ENCODE measurements at regions not wholly inside any gene's neighbourhood (a gene's known extent, or its start where the extent isn't known, plus 50 kb on each side); places are given as distances from the start of the nearest gene placed in this dataset.
A peak's percentile ranks its signal among the peaks of the same experiment; 100 is the strongest.

DNA sequence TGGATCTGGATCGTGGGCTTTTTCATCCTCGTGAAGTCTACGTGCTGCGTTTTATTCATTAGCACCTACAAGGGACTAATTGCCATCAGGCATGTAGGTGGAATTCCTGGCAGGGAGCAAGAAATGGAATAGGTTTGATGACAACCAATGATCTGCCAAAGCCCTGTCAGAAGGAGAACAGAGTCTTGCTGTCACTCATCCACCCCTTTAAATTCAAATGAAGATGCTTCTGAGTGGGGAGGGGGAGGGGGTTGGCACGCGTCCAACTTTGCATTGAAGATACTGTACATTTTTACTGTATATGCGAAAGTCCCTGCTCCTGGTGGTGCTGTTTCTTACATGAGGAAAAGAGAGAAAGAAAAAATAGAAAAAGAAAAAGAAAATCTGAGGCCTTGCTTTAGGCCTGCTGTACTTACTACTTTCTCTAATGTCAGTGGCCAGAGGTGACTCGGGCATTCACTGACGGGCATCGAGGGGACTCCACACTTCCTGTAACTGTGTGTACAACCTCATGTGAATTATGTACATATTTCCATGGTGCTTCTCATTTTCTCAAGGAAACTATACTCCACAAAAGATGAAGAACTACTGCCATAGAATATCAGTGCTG, 569.1 kb downstream of the INHBA start:
- no peak for DNase-seq (ENCODE audit: low spot score)

DNA sequence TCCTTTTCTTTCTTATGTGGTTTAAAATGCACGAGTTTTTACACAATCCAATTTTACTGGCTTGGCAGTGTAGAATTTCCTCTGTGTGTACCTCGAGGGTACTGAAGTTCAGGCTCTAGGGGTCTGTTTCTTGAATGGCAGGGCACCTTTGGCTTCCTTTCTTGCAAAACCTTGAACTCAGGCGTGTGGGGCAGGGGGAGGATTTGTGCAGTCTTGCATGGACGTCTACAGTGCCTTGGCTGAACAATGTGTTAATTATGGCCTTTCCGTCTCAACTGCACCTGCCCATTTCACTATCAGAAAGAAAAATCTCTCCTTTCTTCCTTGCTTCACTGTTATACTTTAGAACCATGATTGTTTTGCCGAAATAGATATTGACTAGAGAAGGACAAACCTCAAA, 570.9 kb downstream of the INHBA start:
- DNase-seq (ENCODE audit: low spot score) = no peak

DNA sequence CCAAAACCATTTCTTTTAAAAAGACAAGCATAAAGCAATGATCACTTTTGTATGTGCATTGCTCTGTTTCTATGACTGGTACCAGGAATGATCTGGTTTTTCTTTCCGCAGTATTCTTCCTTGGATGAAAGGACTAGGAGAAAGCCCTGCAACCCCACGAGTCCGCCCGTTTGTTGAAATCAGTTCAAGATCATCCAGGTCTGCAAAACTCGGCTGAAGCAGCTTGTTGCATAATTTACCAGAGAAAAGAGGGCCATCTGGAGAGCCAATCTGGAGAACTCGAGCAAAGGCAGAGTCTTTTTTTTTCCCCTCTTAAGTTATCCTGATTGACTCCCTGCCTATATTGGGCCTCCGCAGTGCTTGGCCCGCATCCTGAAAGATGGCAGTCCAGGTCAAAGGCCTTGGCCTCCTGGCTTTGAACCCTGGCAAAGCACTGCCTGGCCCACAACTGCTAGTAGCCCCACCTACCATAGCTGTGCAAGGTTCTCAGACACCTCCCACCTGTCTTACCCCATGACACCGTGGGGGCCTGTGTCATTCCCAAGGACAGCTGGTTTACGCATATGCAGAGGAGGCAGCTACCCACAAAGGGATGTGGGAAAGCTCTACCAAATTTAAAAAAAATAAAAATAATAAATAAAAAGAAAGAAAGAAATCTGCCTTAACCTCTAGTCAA, 572.2 kb downstream of the INHBA start:
- no peak for DNase-seq (ENCODE audit: low spot score)

DNA sequence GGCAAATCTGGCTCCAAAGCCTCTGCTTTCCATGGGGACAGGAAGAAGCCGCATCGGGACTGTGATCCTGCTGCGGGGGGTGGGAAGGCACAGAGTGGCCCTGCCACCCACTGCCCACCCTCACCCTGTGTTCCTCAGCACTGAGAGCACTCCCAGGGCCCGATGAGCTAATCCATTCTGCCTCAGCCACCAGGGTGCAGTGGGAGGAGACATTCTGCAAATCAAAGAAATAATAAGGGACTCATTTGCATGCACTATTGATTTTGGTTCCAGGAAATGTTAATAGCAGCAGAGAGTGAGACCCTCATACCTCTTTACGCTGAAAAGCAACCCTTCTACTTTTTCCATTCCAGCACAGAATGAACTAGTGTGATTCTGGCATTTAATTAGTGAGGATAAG, 572.8 kb downstream of the INHBA start:
- no peak for DNase-seq (ENCODE audit: low spot score)

DNA sequence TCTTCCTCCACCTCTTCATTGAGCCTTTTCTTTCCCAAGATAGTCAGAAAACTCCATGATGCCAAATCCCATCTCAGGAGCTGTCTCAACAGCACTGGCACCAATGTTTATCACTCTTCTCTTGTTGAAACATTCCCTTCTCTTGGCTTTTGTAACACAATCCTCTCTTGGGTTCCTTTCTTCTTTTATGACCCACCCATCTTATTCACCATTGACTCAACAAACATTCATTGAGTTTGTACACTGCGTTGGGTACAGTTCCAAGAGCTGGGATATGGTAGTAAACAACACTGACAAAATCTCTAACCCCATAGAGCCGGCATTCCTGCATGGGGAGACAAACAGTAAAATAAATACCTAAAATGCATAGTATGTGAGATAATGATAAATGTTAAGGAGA, 577.5 kb downstream of the INHBA start:
- DNase-seq (ENCODE audit: low spot score) = no peak

DNA sequence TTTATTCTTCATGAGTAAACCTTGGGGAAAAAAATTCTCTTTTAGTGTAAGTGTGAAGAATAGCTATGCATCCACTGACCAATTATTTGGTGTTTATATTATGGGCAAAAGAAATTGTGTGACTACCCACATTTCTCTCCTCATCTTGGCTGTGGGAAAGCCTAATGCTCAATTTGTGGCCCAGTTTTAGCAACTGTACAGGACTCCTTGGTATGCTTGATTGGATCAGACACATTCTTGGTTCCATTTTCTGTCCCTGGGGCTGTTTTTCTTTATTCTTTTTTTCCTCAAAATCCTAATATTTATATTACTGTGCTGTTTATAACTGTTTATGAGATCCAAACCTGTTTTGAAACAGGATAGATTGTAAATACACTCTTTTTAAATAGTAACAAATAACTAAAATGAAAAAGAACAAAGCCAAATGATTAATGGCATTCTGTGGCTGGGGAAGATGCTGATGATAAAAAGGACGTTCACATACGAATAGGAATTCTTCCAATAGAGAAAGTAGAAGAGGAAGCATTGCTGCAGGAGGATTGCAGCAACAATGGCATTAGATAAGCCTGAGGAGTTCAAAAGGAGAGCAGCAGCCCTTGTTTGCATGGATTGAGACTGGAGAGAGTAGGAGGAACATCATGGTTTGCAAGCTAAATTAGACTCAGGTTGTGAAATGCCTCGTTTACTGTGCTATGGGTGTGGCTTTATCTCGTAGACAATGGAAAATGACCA, 580.5 kb downstream of the INHBA start:
- no peak for DNase-seq (ENCODE audit: low spot score)

DNA sequence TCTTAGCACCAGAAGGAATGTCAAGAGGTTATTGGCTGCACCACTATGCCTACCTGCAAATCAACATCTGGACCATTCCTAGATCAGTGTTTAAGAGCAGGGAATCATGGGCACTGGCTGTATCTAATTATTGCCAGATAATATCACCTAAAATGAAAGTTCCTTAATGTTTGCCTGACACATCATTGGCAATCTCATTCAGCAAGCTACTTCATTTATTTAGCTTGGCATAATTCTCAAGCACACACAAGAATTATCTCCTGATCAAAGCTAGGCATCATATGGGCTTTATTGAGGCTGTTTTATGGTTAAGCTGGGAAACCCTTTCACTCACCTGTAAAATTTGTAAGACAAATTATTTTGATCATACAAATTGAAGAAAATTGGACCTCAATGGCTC, 581.7 kb downstream of the INHBA start:
- no peak for DNase-seq (ENCODE audit: low spot score)

DNA sequence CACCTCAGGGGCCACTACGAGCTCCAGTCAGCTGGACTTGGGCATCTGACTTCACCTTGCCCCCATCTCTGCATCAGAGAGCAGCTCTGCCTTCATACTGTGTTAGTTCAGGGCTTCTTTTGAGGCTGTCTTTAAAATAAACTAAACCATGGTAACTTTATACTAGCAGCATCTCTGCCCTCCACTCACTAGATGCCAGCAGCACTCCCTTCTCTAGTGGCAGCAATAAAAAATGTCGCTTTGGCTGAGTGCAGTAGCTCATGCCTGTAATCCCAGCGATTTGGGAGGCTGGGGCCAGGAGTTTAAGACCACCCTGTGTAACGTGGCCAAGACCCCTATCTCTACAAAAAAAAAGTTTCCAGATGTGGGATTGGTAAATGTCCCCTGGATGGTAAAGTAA, 584.4 kb downstream of the INHBA start:
- DNase-seq (ENCODE audit: low spot score) = no peak

DNA sequence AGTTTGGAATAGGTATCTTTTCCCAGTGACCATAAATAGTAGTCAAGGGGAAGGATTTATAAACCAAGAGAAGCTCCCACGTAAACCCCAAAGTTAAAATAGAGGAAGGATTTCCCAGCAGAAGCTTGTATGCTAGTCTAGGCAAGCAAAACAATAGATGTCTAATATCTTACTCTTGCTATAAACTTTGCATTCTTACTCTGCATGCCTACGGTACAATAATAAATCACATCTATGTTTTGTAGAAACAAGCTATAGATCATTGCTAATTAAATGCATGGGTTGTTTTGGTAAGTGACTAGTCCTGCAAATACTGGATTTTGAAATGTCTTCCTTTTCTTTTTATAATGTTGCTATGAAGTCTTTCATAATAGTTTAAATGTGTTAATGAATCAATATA, 585.5 kb downstream of the INHBA start:
- DNase-seq (ENCODE audit: low spot score) = no peak

DNA sequence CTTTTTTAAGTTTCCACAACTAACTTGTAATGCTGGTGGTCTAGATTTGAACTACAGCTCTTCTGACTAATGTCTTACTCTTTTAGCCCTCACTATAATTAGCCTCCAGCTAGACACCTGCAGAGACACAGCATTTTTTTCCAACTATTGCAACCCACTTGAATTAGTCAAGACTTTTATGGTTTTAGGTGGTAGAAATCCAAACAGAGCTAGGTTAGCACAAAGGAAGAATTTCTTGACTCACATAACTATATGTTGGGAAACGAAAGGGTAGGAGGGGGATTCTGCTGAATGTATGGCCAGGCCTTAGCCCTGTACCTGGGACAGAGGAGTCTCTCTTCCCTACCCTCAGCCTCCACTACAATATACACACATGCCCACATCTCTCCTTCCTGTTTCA, 586.1 kb downstream of the INHBA start:
- no peak for DNase-seq (ENCODE audit: low spot score)

DNA sequence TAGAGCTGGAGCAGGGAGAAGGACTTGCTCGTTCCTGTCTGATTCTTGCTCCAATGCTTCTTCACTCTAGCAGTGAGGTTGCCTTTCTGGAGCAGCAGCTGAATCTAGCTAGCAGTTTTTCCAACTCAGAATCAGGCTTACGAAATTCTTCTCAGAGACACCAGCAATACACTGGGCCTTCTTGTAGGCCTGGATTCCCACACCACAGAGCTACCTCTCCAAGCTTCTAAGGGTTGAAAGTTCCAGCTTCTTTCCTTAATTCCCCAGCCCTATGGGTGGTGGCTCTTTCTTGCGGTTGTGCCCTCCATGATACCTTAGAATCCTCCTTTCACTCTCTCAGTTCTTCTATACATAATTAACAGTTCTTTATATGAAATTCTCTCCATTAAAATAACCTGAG, 586.6 kb downstream of the INHBA start:
- DNase-seq (ENCODE audit: low spot score) = no peak

DNA sequence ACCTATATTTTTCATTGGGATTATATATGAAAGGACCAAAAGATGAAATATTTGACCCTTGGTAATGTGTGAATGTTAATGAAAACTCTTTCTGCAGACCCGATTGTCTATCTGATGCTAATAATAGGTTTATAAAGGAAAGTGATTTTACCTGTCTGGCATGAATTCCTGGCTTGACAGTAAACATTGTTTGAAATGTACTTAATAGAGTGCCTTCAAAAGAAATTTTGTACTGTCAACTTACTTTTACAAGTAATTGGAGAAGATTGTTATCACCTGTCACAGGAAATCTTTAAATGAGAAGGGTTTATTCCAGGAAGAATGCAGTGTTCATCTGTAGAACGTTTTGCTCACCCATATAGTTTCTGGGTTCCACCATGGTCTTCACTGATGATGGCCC, 588.2 kb downstream of the INHBA start:
- no peak for DNase-seq (ENCODE audit: low spot score)

DNA sequence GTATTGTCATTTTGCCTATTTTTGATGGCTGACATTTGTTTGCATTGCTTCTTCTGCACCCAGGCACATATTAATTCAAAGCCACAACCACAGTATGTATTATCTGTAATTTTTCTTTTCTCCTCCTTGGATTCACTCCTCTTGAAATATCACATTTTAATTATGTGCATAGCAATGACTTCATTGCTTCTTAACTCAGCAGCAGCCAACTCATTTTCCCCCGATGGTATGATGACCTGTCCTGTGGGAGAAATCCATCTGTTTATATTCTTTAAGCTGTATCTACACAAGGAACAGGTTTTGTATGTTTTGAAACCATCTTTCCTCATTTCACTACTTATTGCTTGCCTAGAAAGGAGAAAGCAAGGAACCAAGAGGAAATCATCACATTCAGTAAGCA, 588.8 kb downstream of the INHBA start:
- DNase-seq (ENCODE audit: low spot score) = no peak

DNA sequence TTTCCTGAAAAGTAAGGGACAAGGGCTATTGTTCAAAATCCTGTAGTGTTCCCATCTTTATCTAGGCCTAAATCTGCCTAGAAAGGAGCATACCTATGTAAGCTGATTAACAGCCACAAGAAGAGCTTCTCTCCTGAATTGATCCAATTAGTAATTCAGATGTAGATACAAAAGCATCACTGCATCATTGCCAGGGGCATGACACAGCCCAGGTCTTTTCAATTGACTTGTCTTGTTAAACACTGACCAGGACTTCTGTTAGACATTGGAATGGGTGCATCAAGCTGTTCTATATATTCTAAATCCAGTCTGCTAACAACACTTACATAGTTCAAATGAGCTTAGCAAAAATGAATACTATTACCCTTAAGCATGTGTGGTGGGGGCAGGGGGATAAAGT, 589.2 kb downstream of the INHBA start:
- DNase-seq (ENCODE audit: low spot score) = no peak

DNA sequence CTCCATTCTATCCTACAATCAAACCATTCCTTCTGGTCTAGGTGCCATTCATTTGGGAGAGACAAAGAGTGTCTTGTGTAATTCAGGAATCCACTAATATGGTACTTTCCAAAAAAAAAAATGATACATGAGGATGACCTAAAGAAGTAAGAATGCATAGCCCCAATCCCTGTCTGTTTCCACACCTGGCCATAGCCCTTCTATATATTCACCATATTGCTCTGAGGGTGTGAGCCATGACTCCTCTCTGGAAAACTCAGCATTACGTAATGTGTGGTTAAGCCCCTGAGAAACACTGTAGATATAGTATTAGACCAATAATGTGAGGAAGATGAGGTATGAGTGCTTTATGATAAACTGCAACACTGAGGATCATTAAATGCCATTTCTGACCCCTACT, 592.7 kb downstream of the INHBA start:
- DNase-seq (ENCODE audit: low spot score) = no peak

DNA sequence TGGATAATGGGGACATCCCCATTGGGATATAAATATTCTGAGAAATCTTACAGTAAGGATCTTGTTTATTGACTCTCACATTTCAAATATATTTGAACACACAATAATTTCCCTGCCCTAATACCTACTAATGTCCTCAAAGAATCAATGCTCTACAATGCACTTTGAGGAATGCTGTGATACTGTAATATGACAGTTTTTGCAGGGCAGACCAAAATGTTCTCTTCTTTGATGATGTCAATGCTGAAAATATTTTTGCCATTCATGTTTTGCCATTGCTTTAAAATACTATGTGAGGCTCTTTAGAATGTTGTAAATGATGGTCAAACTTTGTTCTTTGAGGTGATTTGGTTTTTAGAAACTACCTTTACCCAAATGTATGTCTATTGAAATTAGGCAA, 594.1 kb downstream of the INHBA start:
- no peak for DNase-seq (ENCODE audit: low spot score)

DNA sequence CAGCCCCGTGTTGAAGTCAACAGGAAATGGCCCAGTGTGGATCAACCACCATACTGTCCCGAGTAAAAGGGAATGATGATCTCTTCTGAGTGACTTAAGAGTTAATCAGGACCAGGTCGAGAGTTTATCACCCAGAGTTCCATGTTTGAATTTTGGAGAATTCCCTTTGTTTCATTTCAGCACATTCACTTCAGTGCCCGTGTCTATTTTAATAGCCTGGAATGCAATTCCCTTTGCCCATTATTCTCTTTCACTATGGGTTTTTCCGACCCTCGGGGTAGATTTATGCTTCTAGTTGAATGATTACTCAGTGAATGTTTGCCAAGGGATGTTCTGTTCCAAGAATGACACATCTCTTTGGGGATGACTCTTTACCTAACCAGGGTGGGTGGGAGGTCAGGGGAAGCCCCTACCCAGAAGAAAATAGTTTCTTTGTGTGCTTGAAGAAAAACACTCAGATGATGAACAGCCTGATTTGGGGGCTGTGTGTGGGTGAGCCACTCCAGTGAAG, 594.9 kb downstream of the INHBA start:
- no peak for DNase-seq (ENCODE audit: low spot score)

DNA sequence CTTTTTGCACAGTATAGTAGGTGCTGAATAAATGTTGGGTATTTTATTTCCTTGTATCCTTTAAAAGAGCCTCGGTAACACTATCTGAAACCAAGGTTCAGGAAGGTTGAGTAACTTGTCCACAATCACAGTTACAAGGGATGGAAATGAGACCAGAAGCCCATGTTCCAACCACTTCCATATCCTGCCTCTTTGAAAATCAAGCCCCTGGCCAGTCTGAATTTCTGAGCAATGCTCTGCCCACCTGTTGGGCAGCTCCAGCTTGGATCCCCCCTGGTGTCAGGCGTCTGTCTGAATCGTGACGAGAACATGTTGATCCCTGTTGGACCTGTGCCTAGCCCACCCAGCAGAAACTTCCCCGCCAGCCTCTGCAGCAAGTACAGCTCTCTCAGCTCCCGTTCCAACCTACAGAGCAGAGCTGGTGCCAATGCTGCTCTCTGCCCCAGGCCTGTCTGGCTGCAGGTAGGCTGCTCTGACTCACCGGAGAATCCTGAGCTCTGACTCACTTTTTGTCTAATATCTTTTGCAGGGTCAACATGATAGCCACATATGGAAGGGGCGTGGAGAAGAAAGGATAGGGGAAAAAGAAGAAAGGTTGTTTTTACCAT, 595.5 kb downstream of the INHBA start:
- DNase-seq (ENCODE audit: low spot score) = no peak

DNA sequence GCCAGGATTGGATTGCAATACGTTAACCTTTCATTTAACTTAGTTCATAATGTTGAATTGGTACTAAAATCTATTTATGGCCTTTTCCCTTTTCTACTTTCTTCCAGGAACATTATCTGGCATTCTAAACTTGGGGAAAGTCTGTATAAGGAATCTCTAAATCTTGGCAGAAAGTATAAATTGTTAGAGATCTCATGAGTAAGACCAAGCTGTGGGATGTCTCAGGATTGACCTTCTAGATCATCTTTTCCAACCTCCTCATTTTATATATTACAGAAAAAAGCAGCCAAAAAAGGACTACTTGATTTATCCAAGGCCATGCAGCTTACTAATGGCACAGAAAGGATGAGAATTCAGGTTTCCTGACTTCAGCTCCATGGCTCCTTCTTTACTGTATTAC, 598.3 kb downstream of the INHBA start:
- no peak for DNase-seq (ENCODE audit: low spot score)

DNA sequence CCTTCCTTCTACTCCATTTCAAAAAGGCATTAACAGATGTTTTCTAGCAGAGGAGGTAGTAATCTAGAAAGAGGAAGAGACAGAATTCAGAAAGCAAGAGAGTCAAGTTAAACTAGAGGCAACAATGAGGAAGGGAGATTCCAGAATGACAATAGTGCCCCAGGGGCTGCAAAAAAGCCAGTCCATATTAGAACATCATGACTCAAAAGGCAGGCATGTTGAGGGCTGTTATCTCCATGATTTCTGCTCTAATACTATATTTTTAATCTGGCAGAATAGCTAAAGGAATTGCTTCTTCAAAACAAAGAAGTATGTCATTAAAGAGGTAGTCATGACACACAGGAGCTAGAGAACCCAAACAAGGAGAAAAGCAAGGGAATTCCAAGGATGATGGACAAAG, 599.6 kb downstream of the INHBA start:
- DNase-seq (ENCODE audit: low spot score) = peak; percentile 6

DNA sequence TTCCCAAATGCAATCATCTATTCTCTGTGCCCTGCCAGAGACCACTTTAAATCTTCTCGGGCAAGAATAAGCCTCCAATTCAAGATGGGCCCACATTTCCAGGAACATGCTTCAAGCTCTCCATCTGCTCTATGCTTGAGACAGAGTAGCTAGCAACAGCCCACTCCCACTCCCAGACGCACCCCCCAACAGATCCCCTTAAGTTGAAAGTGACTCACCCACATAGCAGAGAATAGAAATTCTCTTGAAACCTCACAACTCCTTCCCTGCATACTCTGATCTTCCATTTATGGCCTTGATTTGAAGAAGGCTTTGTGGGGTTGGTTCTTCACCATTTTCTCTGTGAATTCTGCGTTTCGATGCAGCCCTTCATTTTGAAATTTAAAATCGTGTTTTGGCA, 604.0 kb downstream of the INHBA start:
- DNase-seq (ENCODE audit: low spot score) = no peak

DNA sequence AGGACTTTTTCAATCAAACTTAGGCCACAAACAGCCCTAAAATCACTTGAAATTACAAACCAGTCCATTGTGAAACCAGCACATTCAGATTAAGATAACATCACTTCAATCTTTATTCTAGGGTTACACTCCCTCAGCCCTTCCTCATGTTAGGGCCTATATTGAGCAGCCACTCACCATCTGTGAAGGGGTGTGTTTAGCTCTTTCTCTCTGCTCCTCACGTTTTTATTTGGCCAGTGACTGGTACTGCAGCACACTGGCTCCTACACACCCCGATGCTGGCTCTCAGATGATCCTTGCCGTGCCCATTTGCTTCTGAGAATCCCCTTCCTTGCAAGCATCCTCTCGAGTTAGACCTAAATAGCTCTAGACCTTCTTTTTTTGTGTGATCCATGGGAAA, 604.5 kb downstream of the INHBA start:
- DNase-seq (ENCODE audit: low spot score) = no peak

DNA sequence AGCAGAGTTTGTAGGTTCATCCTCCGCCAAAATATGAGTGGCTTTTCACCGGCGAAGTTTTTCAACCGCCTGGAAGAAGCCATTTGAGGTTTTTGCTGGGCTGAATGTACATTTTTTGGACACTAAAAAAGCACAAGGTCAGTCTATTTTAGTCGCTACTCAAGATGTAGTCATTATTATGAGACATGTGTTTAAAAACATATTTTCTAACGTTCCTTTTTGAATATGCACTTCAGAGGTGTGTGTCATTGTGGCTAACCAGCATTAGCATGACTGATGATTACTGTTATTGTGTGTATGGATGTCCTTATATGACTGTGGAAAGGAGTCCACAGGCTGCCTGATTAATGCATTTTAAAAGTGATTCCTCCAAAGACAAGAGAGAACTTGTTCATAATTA, 605.4 kb downstream of the INHBA start:
- no peak for DNase-seq (ENCODE audit: low spot score)

All from globus pallidus (tissue), 1 donor.